ENCODE measurements at regions not wholly inside any gene's neighbourhood (a gene's known extent, or its start where the extent isn't known, plus 50 kb on each side); places are given as distances from the start of the nearest gene placed in this dataset.

DNA sequence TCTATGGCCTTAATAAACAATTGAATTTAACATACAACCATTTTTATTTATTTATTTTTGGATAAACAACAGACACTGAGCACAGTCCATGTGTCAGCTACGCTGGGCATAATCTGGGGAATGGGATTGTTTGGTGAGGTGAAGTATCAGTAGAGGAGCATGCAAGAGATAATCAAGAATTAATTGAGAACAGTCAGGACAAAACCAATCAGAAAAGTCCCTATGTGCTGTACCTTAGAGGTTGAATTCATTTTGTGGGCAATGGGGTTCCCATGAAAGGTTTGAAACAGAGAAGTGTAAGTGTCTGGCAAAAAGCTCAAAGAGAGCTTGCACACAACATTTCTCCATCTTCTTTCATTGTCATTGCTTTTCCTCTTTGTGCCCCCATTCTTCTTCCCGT lies 198.2 kb downstream of the RNF144A start:
- H3K4me3 ChIP-seq: no peak overlapping the region
- H3K9me3 ChIP-seq: peaks cover 0 to 8% (median 3%) of the 10 kb centered on the region in 4 donors
- no peaks in the 10 kb centered on the region for H3K27me3 ChIP-seq
- no peak overlapping the region for H3K27ac ChIP-seq
- DNase-seq: no peak
- WGBS, 5 donors: 45 to 78% (median 63%) methylated on average over 2 of the region's 2 CpGs
- TF ChIP-seq POLR2AphosphoS5 (IDR thresholded peaks at IDR 0.05): no peak
- no peak for TF ChIP-seq EP300 (IDR thresholded peaks at IDR 0.05)
- TF ChIP-seq, protein P1, sequence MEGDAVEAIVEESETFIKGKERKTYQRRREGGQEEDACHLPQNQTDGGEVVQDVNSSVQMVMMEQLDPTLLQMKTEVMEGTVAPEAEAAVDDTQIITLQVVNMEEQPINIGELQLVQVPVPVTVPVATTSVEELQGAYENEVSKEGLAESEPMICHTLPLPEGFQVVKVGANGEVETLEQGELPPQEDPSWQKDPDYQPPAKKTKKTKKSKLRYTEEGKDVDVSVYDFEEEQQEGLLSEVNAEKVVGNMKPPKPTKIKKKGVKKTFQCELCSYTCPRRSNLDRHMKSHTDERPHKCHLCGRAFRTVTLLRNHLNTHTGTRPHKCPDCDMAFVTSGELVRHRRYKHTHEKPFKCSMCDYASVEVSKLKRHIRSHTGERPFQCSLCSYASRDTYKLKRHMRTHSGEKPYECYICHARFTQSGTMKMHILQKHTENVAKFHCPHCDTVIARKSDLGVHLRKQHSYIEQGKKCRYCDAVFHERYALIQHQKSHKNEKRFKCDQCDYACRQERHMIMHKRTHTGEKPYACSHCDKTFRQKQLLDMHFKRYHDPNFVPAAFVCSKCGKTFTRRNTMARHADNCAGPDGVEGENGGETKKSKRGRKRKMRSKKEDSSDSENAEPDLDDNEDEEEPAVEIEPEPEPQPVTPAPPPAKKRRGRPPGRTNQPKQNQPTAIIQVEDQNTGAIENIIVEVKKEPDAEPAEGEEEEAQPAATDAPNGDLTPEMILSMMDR (IDR thresholded peaks at IDR 0.05): no peak
- no peak for TF ChIP-seq POLR2A (IDR thresholded peaks at IDR 0.05)
- intact Hi-C loops (cut with DNase I; ENCODE audit: low total_unique reads): no loop called here
- no peaks in the 10 kb centered on the region for H3K36me3 ChIP-seq
- H3K4me1 ChIP-seq: no peaks in the 10 kb centered on the region

DNA sequence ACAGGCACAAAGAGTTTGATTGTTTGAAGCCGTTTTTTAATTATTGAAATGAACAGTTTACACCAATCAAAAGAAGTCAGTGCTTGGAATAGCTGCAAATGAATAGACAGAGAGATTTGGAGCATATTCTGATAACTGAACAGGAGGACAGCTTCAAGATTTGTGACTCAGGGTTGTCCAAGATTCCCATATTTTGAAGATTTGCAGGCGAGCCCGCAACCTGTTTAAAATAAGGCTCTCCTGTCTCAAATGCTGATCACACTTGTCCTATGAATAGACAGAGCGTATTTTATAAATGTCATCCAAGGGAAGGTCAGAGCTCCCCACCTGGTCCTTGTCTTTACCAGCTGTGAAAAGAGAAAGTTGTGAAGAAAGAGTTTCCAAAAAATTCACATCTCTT lies 198.7 kb downstream of the RNF144A start:
- no peak for DNase-seq
- H3K27me3 ChIP-seq: no peaks in the 10 kb centered on the region
- H3K4me1 ChIP-seq: no peaks in the 10 kb centered on the region
- no peak overlapping the region for H3K4me3 ChIP-seq
- intact Hi-C loops (cut with DNase I; ENCODE audit: low total_unique reads): no loop called here
- no peak overlapping the region for H3K27ac ChIP-seq
- TF ChIP-seq POLR2A (IDR thresholded peaks at IDR 0.05) (no peak), POLR2AphosphoS5 (IDR thresholded peaks at IDR 0.05) (no peak), EP300 (IDR thresholded peaks at IDR 0.05) (no peak)
- TF ChIP-seq, protein P1 (IDR thresholded peaks at IDR 0.05): no peak
- WGBS, 5 donors: 84 to 88% (median 87%) methylated on average over 4 of the region's 4 CpGs
- peaks cover 0 to 8% (median 3%) of the 10 kb centered on the region in 4 donors for H3K9me3 ChIP-seq
- H3K36me3 ChIP-seq: no peaks in the 10 kb centered on the region

DNA sequence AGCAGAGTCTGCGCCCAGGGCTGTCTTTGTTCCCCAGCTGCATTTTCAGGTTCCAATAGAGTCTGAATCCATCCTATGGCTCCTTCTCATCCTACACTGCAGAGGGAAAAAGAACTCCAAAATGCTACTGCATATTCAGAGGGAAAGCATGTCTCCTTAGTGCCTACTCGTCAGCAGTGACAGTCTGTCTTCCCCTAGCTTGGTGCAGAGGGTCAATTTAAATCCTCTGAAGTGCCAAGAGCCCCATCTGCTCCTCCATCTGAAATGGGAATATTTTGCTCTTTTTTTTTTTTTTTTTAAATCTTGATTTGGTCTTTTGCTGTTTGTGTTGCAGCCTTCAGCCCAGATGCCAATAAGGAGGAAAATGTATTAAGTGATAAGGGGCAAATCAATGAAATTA lies 199.3 kb downstream of the RNF144A start:
- Histone ChIP-seq H3K27ac (no peak overlapping the region), H3K4me1 (no peaks in the 10 kb centered on the region), H3K36me3 (no peaks in the 10 kb centered on the region), H3K9me3 (peaks cover 0 to 8% (median 3%) of the 10 kb centered on the region in 4 donors), H3K4me3 (no peak overlapping the region), H3K27me3 (no peaks in the 10 kb centered on the region)
- WGBS, 5 donors: 82 to 89% (median 85%) methylated on average over 2 of the region's 2 CpGs
- intact Hi-C loops (cut with DNase I; ENCODE audit: low total_unique reads): no loop called here
- DNase-seq: no peak
- TF ChIP-seq POLR2A (IDR thresholded peaks at IDR 0.05): no peak
- no peak for TF ChIP-seq EP300 (IDR thresholded peaks at IDR 0.05)
- TF ChIP-seq POLR2AphosphoS5 (IDR thresholded peaks at IDR 0.05): no peak
- TF ChIP-seq, protein P1 (IDR thresholded peaks at IDR 0.05): no peak

DNA sequence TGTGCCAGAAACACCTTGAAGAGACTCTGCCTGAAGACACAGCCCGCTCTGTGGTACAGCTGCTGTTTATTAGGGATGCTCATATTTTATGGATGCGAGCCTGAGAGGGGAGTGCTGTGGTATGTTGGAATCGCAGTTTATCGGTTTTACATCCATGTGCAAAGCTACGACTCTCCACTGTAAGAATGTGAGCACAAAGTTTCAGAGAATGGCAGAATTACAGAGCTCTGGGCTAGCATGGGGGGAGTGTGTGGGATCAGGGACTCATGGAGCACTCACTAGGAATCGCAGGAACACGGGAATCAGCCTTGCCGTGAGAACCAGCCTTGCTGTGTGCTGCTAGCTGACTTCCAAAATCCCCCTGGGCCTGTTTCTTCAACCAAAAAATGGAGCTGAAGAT lies 199.9 kb downstream of the RNF144A start:
- no peak for DNase-seq
- no peaks in the 10 kb centered on the region for H3K36me3 ChIP-seq
- intact Hi-C loops (cut with DNase I; ENCODE audit: low total_unique reads): no loop called here
- H3K27me3 ChIP-seq: no peaks in the 10 kb centered on the region
- no peak overlapping the region for H3K4me3 ChIP-seq
- peaks cover 0 to 8% (median 3%) of the 10 kb centered on the region in 4 donors for H3K9me3 ChIP-seq
- H3K4me1 ChIP-seq: no peaks in the 10 kb centered on the region
- TF ChIP-seq, protein P1 (IDR thresholded peaks at IDR 0.05): no peak
- TF ChIP-seq POLR2AphosphoS5 (IDR thresholded peaks at IDR 0.05): no peak
- no peak for TF ChIP-seq POLR2A (IDR thresholded peaks at IDR 0.05)
- TF ChIP-seq EP300 (IDR thresholded peaks at IDR 0.05): no peak
- 88 to 94% (median 91%) methylated on average over 8 of the region's 8 CpGs for WGBS, 5 donors
- no peak overlapping the region for H3K27ac ChIP-seq
